SK-N-SH treated with all-trans-retinoic acid at 6 μM for 48 hours (cell line): ENCODE measurements at regions not wholly inside any gene's neighbourhood (a gene's known extent, or its start where the extent isn't known, plus 50 kb on each side); places are given as distances from the start of the nearest gene placed in this dataset.
A peak's percentile ranks its signal among the peaks of the same experiment; 100 is the strongest.

Source experiments
- ATAC-seq: fragments of 200-7000 bp; cut with Tn5 transposase; 3 replicates; pipeline ENCODE4 v1.9.1; 2020; ENCODE audit warnings: mild to moderate bottlenecking, moderate library complexity
- ARNTL ChIP-seq: fragments of 450-650 bp; formaldehyde crosslinking; IDR thresholded peaks from 2 replicates; pipeline ENCODE4 v1.5.0; 2020; ENCODE audit warnings: low read depth, mild to moderate bottlenecking, moderate library complexity, borderline replicate concordance
- BACH2 ChIP-seq: fragments of 250-450 bp; sonication (Bioruptor Pico); IDR thresholded peaks from 2 replicates; pipeline ENCODE4 v1.9.0; 2021; ENCODE audit warnings: mild to moderate bottlenecking, borderline replicate concordance
- CREB5 ChIP-seq: fragments of 250-450 bp; sonication (Bioruptor Pico); IDR thresholded peaks from 2 replicates; pipeline ENCODE4 v1.5.1; 2020; ENCODE audit warnings: low read depth, mild to moderate bottlenecking, moderate library complexity
- CSDC2 ChIP-seq: fragments of 250-450 bp; sonication (Bioruptor Pico); IDR thresholded peaks from 2 replicates; pipeline ENCODE4 v1.5.0; 2020; ENCODE audit warnings: mild to moderate bottlenecking, moderate library complexity
- CSRNP3 ChIP-seq: fragments of 250-450 bp; sonication (Bioruptor Pico); IDR thresholded peaks from 2 replicates; pipeline ENCODE4 v1.5.1; 2021; ENCODE audit warnings: mild to moderate bottlenecking, moderate library complexity
- ESRRG ChIP-seq: fragments of 250-450 bp; sonication (Bioruptor Pico); IDR thresholded peaks from 2 replicates; pipeline ENCODE4 v1.6.1; 2021; ENCODE audit warnings: mild to moderate bottlenecking
- GLIS3 ChIP-seq: fragments of 250-450 bp; sonication (Bioruptor Pico); IDR thresholded peaks from 2 replicates; pipeline ENCODE4 v1.5.0; 2020; ENCODE audit warnings: mild to moderate bottlenecking, moderate library complexity
- ISL1 ChIP-seq: fragments of 250-450 bp; sonication (Bioruptor Pico); IDR thresholded peaks from 2 replicates; pipeline ENCODE4 v2.1.2; 2022; ENCODE audit warnings: mild to moderate bottlenecking, moderate library complexity
- OSR1 ChIP-seq: fragments of 250-450 bp; sonication (Bioruptor Pico); IDR thresholded peaks from 2 replicates; pipeline ENCODE4 v1.8.0; 2022; ENCODE audit warnings: moderate library complexity, mild to moderate bottlenecking, inconsistent platforms
- PATZ1 ChIP-seq: fragments of 250-450 bp; sonication (Bioruptor Pico); IDR thresholded peaks from 2 replicates; pipeline ENCODE4 v1.8.0; 2020; ENCODE audit warnings: mild to moderate bottlenecking, moderate library complexity, borderline replicate concordance
- POU6F1 ChIP-seq: fragments of 250-450 bp; sonication (Bioruptor Pico); IDR thresholded peaks from 2 replicates; pipeline ENCODE4 v1.8.0; 2021; ENCODE audit warnings: low read depth, mild to moderate bottlenecking, moderate library complexity, borderline replicate concordance
- PPARA ChIP-seq: fragments of 250-450 bp; sonication (Bioruptor Pico); IDR thresholded peaks from 2 replicates; pipeline ENCODE4 v1.5.0; 2020; ENCODE audit warnings: mild to moderate bottlenecking, borderline replicate concordance
- RARB ChIP-seq: fragments of 250-450 bp; sonication (Bioruptor Pico); IDR thresholded peaks from 2 replicates; pipeline ENCODE4 v1.8.0; 2021; ENCODE audit warnings: mild to moderate bottlenecking, moderate library complexity
- SNAI2 ChIP-seq: fragments of 250-450 bp; sonication (Bioruptor Pico); IDR thresholded peaks from 2 replicates; pipeline ENCODE4 v1.5.0; 2020; ENCODE audit warnings: mild to moderate bottlenecking, moderate library complexity
- TCF4 ChIP-seq: fragments of 250-450 bp; sonication (Bioruptor Pico); IDR thresholded peaks from 2 replicates; pipeline ENCODE4 v1.8.0; 2021; ENCODE audit warnings: mild to moderate bottlenecking, moderate library complexity, borderline replicate concordance
- TOX ChIP-seq: fragments of 250-450 bp; sonication (Bioruptor Pico); IDR thresholded peaks from 2 replicates; pipeline ENCODE4 v1.8.0; 2021; ENCODE audit warnings: mild to moderate bottlenecking, moderate library complexity, borderline replicate concordance
- ZC3H10 ChIP-seq: fragments of 250-450 bp; sonication (Bioruptor Pico); IDR thresholded peaks from 2 replicates; pipeline ENCODE4 v1.5.1; 2021; ENCODE audit warnings: mild to moderate bottlenecking, moderate library complexity
- ZFP3 ChIP-seq: fragments of 250-450 bp; sonication (Bioruptor Pico); IDR thresholded peaks from 2 replicates; pipeline ENCODE4 v1.5.0; 2020; ENCODE audit warnings: mild to moderate bottlenecking, moderate library complexity
- ZFP30 ChIP-seq: fragments of 450-650 bp; formaldehyde crosslinking; IDR thresholded peaks from 2 replicates; pipeline ENCODE4 v1.5.0; 2022; ENCODE audit warnings: mild to moderate bottlenecking, moderate library complexity
- ZNF565 ChIP-seq: fragments of 450-650 bp; formaldehyde crosslinking; conservative IDR thresholded peaks from 2 replicates; pipeline ENCODE4 v1.5.0; 2020; ENCODE audit warnings: low read depth, mild to moderate bottlenecking, moderate library complexity
- ZNF70 ChIP-seq: fragments of 450-650 bp; formaldehyde crosslinking; IDR thresholded peaks from 2 replicates; pipeline ENCODE4 v1.5.0; 2020; ENCODE audit warnings: mild to moderate bottlenecking, moderate library complexity

- TF ChIP-seq GLIS3 (CRISPR knock-in tag) (no peak), ESRRG (CRISPR knock-in tag) (no peak), ZC3H10 (CRISPR knock-in tag) (no peak), ARNTL (no peak), ISL1 (CRISPR knock-in tag) (no peak), SNAI2 (CRISPR knock-in tag) (no peak), OSR1 (no peak), TOX (no peak), PPARA (CRISPR knock-in tag) (no peak), POU6F1 (no peak), BACH2 (no peak), CSDC2 (CRISPR knock-in tag) (no peak), PATZ1 (no peak)
- TF ChIP-seq, all 23 proteins: peak for 0
- ATAC-seq: peak; percentile 80
Observed at GRCh38 chr4:62226082-62226481, 1026.0 kb downstream of the ADGRL3 start.

GRCh38 chr4:62222121-62222520 is 1022.0 kb downstream of the ADGRL3 start:
- no peak for ATAC-seq
- TF ChIP-seq PPARA (CRISPR knock-in tag) (no peak), PATZ1 (no peak), CREB5 (CRISPR knock-in tag) (no peak), TCF4 (CRISPR knock-in tag) (no peak), TOX (no peak), CSRNP3 (CRISPR knock-in tag) (no peak), ZC3H10 (CRISPR knock-in tag) (no peak), CSDC2 (CRISPR knock-in tag) (no peak), POU6F1 (no peak), OSR1 (no peak), ZNF565 (CRISPR knock-in tag) (no peak), RARB (CRISPR knock-in tag) (no peak), GLIS3 (CRISPR knock-in tag) (no peak), SNAI2 (CRISPR knock-in tag) (no peak), BACH2 (no peak), ZFP3 (CRISPR knock-in tag) (no peak), ARNTL (no peak), ESRRG (CRISPR knock-in tag) (no peak), ZFP30 (CRISPR knock-in tag) (no peak)

GRCh38 chr4:62210486-62210885 is 1010.4 kb downstream of the ADGRL3 start:
- TF ChIP-seq GLIS3 (CRISPR knock-in tag): no peak
- TF ChIP-seq CSRNP3 (CRISPR knock-in tag): no peak
- TF ChIP-seq ZNF70 (CRISPR knock-in tag): no peak
- ATAC-seq: no peak
